ENCODE measurements at regions not wholly inside any gene's neighbourhood (a gene's known extent, or its start where the extent isn't known, plus 50 kb on each side); places are given as distances from the start of the nearest gene placed in this dataset.

DNA sequence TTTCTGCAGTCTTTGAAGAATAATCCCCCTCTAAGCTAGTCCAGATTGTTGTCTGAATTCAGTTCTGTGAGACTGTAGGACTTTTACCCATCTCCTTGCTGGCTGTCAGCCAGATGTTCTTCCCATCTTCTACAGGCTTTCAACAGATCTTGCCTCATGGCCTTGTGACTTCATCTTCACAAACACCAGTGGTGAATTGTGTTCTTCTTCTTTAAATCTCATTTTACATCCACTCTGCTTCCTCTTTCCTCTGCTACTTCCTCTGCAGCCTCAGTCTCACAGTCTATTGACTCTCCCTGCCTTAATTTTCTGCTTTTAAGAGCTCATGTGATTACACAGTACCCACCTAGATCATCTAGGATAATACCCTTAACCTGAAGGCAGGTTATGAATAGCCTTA lies 859.0 kb upstream of the SLITRK1 start:
- Histone ChIP-seq H3F3A (ENCODE audit: insufficient read depth, low read depth) (no peaks in the 10 kb centered on the region), H3K4me3 (no peak overlapping the region), H3K4me2 (no peak overlapping the region), H3K4me1 (replicated peaks; ENCODE audit: insufficient read depth) (no peaks in the 10 kb centered on the region), H3K9me2 (ENCODE audit: insufficient read depth) (no peaks in the 10 kb centered on the region), H3K27ac (no peak overlapping the region), H2AFZ (no peak overlapping the region), H3K36me3 (ENCODE audit: low read depth) (no peaks in the 10 kb centered on the region), H3K27me3 (ENCODE audit: insufficient read depth, low read depth) (no peaks in the 10 kb centered on the region), H3K79me2 (ENCODE audit: low read depth) (no peaks in the 10 kb centered on the region), H3K9me3 (ENCODE audit: insufficient read depth, low read depth) (no peaks in the 10 kb centered on the region), H4K20me1 (ENCODE audit: insufficient read depth) (no peaks in the 10 kb centered on the region)
- DNase-seq, result no peak
- TF ChIP-seq CTCF (conservative IDR thresholded peaks at IDR 0.05), result no peak
- no peak for TF ChIP-seq EZH2 (IDR thresholded peaks at IDR 0.05; ENCODE audit: low read depth)
- no TSS peak for BruUV-seq (replicated peaks)
- intact Hi-C loops (cut with micrococcal nuclease; ENCODE audit: unreplicated experiment), result no loop called here
- ChIA-PET POLR2A (ENCODE audit: unreplicated experiment) (no interaction called here), CTCF (no interaction called here)

DNA sequence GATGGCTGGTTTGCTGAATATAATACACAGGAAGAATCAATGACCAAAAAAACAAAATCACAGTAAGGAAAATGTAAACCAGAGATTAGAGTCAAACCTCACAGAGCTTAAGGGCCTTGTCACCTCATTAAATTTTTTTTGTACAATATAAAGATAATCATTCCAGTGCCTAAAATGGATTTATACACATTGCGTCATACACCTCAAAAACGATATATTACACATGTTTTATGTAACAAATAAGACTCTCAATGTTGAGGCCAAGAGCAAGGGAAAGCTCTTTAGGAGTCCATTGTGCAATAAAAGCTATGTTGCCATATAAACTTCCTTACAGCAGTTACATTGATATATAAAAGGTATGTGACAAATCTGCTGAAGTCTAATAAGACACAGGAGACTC lies 856.7 kb upstream of the SLITRK1 start:
- ChIA-PET CTCF (no interaction called here), POLR2A (ENCODE audit: unreplicated experiment) (no interaction called here)
- Histone ChIP-seq H4K20me1 (ENCODE audit: insufficient read depth) (no peaks in the 10 kb centered on the region), H3K27me3 (ENCODE audit: insufficient read depth, low read depth) (no peaks in the 10 kb centered on the region), H3K9me2 (ENCODE audit: insufficient read depth) (no peaks in the 10 kb centered on the region), H3K4me2 (no peak overlapping the region), H3K27ac (no peak overlapping the region), H3K79me2 (ENCODE audit: low read depth) (no peaks in the 10 kb centered on the region), H2AFZ (no peak overlapping the region), H3K36me3 (ENCODE audit: low read depth) (no peaks in the 10 kb centered on the region), H3F3A (ENCODE audit: insufficient read depth, low read depth) (no peaks in the 10 kb centered on the region), H3K4me1 (replicated peaks; ENCODE audit: insufficient read depth) (no peaks in the 10 kb centered on the region), H3K4me3 (no peak overlapping the region), H3K9me3 (ENCODE audit: insufficient read depth, low read depth) (no peaks in the 10 kb centered on the region)
- intact Hi-C loops (cut with micrococcal nuclease; ENCODE audit: unreplicated experiment), result no loop called here
- TF ChIP-seq EZH2 (IDR thresholded peaks at IDR 0.05; ENCODE audit: low read depth) (no peak), CTCF (conservative IDR thresholded peaks at IDR 0.05) (no peak)
- BruUV-seq (replicated peaks), result no TSS peak
- DNase-seq, result no peak

DNA sequence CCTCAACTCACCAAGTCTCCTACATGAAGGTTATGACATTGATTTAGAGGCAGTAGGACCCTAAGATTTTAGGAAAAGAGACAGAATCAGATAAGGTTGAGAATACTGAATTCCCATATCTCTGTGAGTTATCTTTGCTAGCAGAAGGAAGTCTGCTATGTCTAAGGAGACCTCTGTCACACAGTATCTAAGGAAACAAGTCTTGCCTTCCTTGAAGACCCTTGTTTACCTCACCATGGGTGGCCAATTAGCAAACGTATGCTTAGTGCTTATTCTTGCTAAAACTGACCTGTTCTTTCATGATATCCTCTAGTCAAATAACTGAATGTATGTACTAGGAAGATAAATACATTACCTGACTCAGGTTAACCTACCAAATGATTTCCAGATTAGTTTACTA lies 855.4 kb upstream of the SLITRK1 start:
- H3K79me2 ChIP-seq (ENCODE audit: low read depth), result no peaks in the 10 kb centered on the region
- no peaks in the 10 kb centered on the region for H3K27me3 ChIP-seq (ENCODE audit: insufficient read depth, low read depth)
- intact Hi-C loops (cut with micrococcal nuclease; ENCODE audit: unreplicated experiment), result no loop called here
- H3K9me3 ChIP-seq (ENCODE audit: insufficient read depth, low read depth), result no peaks in the 10 kb centered on the region
- no peak overlapping the region for H2AFZ ChIP-seq
- no TSS peak for BruUV-seq (replicated peaks)
- no peak overlapping the region for H3K4me2 ChIP-seq
- no peaks in the 10 kb centered on the region for H3F3A ChIP-seq (ENCODE audit: insufficient read depth, low read depth)
- H4K20me1 ChIP-seq (ENCODE audit: insufficient read depth), result no peaks in the 10 kb centered on the region
- no peak overlapping the region for H3K4me3 ChIP-seq
- TF ChIP-seq CTCF (conservative IDR thresholded peaks at IDR 0.05) (no peak), EZH2 (IDR thresholded peaks at IDR 0.05; ENCODE audit: low read depth) (no peak)
- no peaks in the 10 kb centered on the region for H3K9me2 ChIP-seq (ENCODE audit: insufficient read depth)
- ChIA-PET POLR2A (ENCODE audit: unreplicated experiment) (no interaction called here), CTCF (no interaction called here)
- no peak for DNase-seq
- no peaks in the 10 kb centered on the region for H3K4me1 ChIP-seq (replicated peaks; ENCODE audit: insufficient read depth)
- H3K27ac ChIP-seq, result no peak overlapping the region
- no peaks in the 10 kb centered on the region for H3K36me3 ChIP-seq (ENCODE audit: low read depth)

Data from PC-9 (cell line).